ENCODE measurements at regions not wholly inside any gene's neighbourhood (a gene's known extent, or its start where the extent isn't known, plus 50 kb on each side); places are given as distances from the start of the nearest gene placed in this dataset.

DNA sequence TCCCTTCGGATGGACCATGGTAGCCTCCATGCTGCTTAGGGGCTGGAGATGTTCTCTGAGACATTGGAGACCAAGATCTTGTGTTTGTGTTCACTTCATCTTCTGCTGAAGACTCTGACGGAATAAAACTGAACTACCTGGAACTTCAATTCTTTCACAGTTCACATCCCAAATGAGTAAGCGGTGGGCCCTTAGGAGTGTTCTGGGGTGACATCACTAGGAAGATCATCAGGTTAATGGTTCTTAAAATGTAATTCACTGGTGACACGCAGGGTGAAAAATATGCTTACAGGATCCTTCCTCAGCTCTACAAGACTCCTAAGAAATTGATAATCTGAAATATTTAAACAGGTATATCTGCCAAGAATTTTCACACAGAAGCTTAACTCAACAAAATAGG, 561.5 kb downstream of the SEMA5A start:
- TF ChIP-seq, protein P1, sequence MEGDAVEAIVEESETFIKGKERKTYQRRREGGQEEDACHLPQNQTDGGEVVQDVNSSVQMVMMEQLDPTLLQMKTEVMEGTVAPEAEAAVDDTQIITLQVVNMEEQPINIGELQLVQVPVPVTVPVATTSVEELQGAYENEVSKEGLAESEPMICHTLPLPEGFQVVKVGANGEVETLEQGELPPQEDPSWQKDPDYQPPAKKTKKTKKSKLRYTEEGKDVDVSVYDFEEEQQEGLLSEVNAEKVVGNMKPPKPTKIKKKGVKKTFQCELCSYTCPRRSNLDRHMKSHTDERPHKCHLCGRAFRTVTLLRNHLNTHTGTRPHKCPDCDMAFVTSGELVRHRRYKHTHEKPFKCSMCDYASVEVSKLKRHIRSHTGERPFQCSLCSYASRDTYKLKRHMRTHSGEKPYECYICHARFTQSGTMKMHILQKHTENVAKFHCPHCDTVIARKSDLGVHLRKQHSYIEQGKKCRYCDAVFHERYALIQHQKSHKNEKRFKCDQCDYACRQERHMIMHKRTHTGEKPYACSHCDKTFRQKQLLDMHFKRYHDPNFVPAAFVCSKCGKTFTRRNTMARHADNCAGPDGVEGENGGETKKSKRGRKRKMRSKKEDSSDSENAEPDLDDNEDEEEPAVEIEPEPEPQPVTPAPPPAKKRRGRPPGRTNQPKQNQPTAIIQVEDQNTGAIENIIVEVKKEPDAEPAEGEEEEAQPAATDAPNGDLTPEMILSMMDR (IDR thresholded peaks at IDR 0.05; ENCODE audit: poor library complexity, severe bottlenecking), result no peak
- TF ChIP-seq POLR2AphosphoS5 (IDR thresholded peaks at IDR 0.05) (no peak), MXI1 (conservative IDR thresholded peaks at IDR 0.05; ENCODE audit: poor library complexity, severe bottlenecking) (no peak)

All from neural cell (in vitro differentiated cells).